CD4-positive, CD25-positive, alpha-beta regulatory T cell (primary cell): ENCODE measurements at regions not wholly inside any gene's neighbourhood (a gene's known extent, or its start where the extent isn't known, plus 50 kb on each side); places are given as distances from the start of the nearest gene placed in this dataset.

Source experiments
- ATAC-seq, 2 donors: fragments of 150-1000 bp; cut with Tn5 transposase; one replicate each; pipeline ENCODE4 v1.10.0; 2021; ENCODE audit warnings: low read depth in 2 of 2, moderate number of reproducible peaks in 2 of 2, moderate library complexity in 1 of 2
- DNase-seq, 3 donors: peaks; one replicate each; pipeline versions ENCODE4 v3.0.0 to v3.0.0-alpha.2; 2012 to 2022; ENCODE audit warnings: mixed read lengths in 1 of 3
- H3K27ac ChIP-seq: one replicate; pipeline ENCODE4 v1.7.0; 2013; ENCODE audit warnings: mild to moderate bottlenecking, low read length; ENCODE audit not compliant: insufficient read depth, poor library complexity, severe bottlenecking
- H3K27me3 ChIP-seq: one replicate; pipeline ENCODE4 v1.7.0; 2013; ENCODE audit warnings: low read length; ENCODE audit not compliant: control insufficient read depth, insufficient read depth
- H3K36me3 ChIP-seq: one replicate; pipeline ENCODE4 v1.7.0; 2013; ENCODE audit warnings: mild to moderate bottlenecking, low read length, moderate library complexity; ENCODE audit not compliant: control insufficient read depth, insufficient read depth
- H3K4me1 ChIP-seq: 2 replicates; pipeline ENCODE4 v1.7.0; 2013; ENCODE audit warnings: mild to moderate bottlenecking, low read length; ENCODE audit not compliant: insufficient read depth, control insufficient read depth, poor library complexity, severe bottlenecking
- H3K4me3 ChIP-seq: one replicate; pipeline ENCODE4 v1.7.0; 2013; ENCODE audit warnings: low read depth, mild to moderate bottlenecking, low read length, moderate library complexity
- H3K9me3 ChIP-seq, 2 experiments: 1 replicate in 1 of 2; 2 replicates in 1 of 2; pipeline ENCODE4 v1.7.0; 2013; ENCODE audit warnings: low read length in 2 of 2, mild to moderate bottlenecking in 1 of 2, moderate library complexity in 1 of 2; ENCODE audit not compliant: control insufficient read depth in 2 of 2
- H3K27ac Mint-ChIP-seq, 3 donors: one replicate each; pipeline ENCODE4 v1.8.0; 2020 to 2022; ENCODE audit warnings: mild to moderate bottlenecking in 3 of 3, mixed read lengths in 3 of 3, moderate library complexity in 2 of 3
- H3K27me3 Mint-ChIP-seq: one replicate; pipeline ENCODE4 v1.8.0; 2022; ENCODE audit warnings: mild to moderate bottlenecking, mixed read lengths
- H3K36me3 Mint-ChIP-seq: one replicate; pipeline ENCODE4 v1.8.0; 2020; ENCODE audit warnings: mixed read lengths
- H3K4me1 Mint-ChIP-seq, 4 donors: one replicate each; pipeline ENCODE4 v1.8.0; 2020 to 2022; ENCODE audit warnings: mixed read lengths in 4 of 4, mild to moderate bottlenecking in 1 of 4
- H3K4me3 Mint-ChIP-seq, 4 donors: one replicate each; pipeline ENCODE4 v1.8.0; 2020 to 2022; ENCODE audit warnings: mild to moderate bottlenecking in 4 of 4, mixed read lengths in 4 of 4, moderate library complexity in 3 of 4
- H3K9me3 Mint-ChIP-seq, 7 donors: one replicate each; pipeline ENCODE4 v1.8.0; 2020 to 2022; ENCODE audit warnings: mixed read lengths in 7 of 7, mild to moderate bottlenecking in 3 of 7, moderate library complexity in 2 of 7

DNA sequence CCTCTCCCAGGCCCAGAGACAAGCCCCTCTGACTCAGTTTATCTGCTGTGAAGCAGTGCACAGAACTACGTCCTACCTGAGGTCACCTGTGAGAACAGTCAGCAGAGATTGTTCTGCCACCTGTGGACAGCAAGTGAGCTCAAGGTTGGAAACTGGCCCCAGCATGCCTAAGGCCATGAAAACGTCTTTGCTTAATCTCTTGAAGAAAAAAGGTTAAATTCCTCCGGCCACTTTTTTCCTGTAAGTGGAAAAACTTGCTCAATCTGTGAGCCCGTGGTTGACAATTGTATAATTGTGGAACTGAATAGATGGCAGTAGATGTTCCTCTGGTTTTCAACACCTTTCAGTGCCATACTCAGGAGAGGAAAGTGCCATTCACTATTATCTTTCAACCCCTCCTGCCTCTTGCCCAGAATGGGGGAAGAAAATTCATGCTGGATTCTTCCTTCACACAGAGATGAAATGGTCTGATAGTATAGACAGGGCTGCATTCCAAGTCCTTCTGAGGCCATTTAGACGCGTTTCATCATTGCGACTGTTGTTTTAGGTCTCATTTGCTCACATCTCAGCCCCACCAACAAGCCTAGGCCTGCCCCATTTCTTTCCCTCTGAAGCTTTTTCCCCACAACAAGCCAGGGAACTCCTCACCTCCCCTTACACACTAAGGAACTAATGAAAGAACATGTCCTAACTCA lies 292.9 kb downstream of the FZD1 start:
- Mint-ChIP-seq H3K9me3 (peaks cover 0 to 6% (median 0%) of the 10 kb centered on the region in 7 donors), H3K27me3 (no peaks in the 10 kb centered on the region), H3K27ac (no peak overlapping the region), H3K36me3 (no peaks in the 10 kb centered on the region), H3K4me3 (no peak overlapping the region), H3K4me1 (no peaks in the 10 kb centered on the region)
- H3K36me3 ChIP-seq: no peaks in the 10 kb centered on the region
- peaks cover 0 to 2% of the 10 kb centered on the region in 2 experiments for H3K9me3 ChIP-seq
- H3K4me1 ChIP-seq: no peaks in the 10 kb centered on the region
- DNase-seq (no peak), ATAC-seq (no peak)
- H3K4me3 ChIP-seq: no peak overlapping the region
- H3K27ac ChIP-seq: no peak overlapping the region
- H3K27me3 ChIP-seq: no peaks in the 10 kb centered on the region

DNA sequence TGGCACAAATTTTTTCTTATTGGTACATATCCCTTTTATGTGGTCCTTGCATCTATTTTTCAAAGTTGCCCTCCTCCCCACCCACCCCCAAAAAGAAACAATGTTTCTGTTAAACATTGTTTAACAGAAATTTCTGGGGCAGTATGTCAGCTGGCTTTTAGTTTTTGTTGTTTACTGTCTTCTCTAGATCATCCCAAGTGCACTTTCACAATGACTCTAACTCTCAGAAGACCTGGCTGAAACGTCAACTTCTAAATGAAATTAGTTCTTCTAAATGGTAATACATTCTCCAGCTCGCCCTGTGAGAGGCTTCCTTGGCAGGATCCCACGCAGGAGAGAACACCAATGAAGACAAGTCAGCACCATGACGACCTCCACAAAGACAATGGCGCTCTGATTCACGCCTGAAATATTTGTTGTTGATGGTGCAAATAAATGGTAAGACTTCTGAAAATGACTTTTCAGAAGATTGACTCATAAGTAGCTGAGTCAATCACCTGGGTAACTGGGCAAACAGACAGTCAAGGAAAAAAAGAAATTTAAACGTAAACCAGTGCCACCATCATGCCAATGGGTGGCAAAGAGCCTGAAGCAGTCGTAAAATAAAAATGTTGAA lies 293.7 kb downstream of the FZD1 start:
- H3K27ac Mint-ChIP-seq: no peak overlapping the region

DNA sequence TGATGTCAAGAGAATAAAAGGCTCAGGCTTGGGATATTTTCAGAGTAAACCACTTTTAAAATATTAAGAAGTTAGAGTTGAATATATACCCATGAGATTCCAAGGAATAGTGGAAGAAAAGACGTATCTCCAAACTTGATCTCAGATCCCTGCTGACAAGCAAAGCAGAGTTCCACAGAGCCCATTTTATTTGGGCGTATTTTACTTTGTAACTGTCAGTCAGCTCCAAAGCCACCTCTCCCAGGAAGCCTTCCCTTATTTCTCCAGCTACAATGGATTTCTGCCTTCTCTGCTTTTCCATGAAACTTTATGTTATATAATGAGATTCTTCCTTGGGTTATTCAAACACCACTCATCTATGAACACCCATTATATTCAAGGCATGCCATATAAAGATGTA lies 295.7 kb downstream of the FZD1 start:
- no peaks in the 10 kb centered on the region for H3K36me3 ChIP-seq
- H3K27me3 Mint-ChIP-seq: no peaks in the 10 kb centered on the region
- H3K27me3 ChIP-seq: no peaks in the 10 kb centered on the region

More for the DNA sequence above, 293.7 kb downstream of the FZD1 start:
- DNase-seq: no peak
- Histone ChIP-seq H3K36me3 (no peaks in the 10 kb centered on the region), H3K4me1 (no peaks in the 10 kb centered on the region), H3K27ac (no peak overlapping the region), H3K4me3 (no peak overlapping the region), H3K27me3 (no peaks in the 10 kb centered on the region), H3K9me3 (peaks cover 0 to 2% of the 10 kb centered on the region in 2 experiments)
- Mint-ChIP-seq H3K27me3 (no peaks in the 10 kb centered on the region), H3K9me3 (peaks cover 0 to 6% (median 0%) of the 10 kb centered on the region in 7 donors), H3K4me3 (no peak overlapping the region), H3K36me3 (no peaks in the 10 kb centered on the region), H3K4me1 (no peaks in the 10 kb centered on the region)
- no peak for ATAC-seq

DNA sequence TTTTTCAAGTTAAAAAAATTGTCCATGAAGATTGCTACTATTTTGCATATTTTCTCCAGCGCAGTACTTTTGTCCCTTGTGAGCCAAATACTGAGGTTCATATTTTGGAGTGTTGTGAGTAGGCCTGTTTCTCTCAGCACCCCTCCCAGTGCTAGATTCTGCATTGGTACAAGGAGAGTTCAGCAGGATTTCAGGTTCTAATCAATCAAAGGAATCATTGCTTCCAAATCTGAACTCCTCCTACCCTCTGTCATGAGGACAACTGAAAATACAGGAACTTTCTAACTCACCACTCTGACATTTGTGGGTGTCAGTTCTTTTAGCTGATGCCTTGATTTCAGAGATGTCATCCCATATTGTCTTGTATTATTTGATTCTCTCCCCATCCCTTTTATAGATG lies 299.9 kb downstream of the FZD1 start:
- Mint-ChIP-seq H3K9me3 (peaks cover 0 to 10% (median 0%) of the 10 kb centered on the region in 7 donors), H3K4me3 (no peak overlapping the region), H3K27ac (no peak overlapping the region), H3K4me1 (no peaks in the 10 kb centered on the region), H3K36me3 (no peaks in the 10 kb centered on the region), H3K27me3 (no peaks in the 10 kb centered on the region)
- H3K4me3 ChIP-seq: no peak overlapping the region
- no peak for ATAC-seq
- no peaks in the 10 kb centered on the region for H3K4me1 ChIP-seq
- no peaks in the 10 kb centered on the region for H3K36me3 ChIP-seq
- no peaks in the 10 kb centered on the region for H3K27me3 ChIP-seq
- no peak overlapping the region for H3K27ac ChIP-seq
- DNase-seq: no peak
- H3K9me3 ChIP-seq: peaks cover 0 to 2% of the 10 kb centered on the region in 2 experiments

More for the DNA sequence above, 295.7 kb downstream of the FZD1 start:
- no peaks in the 10 kb centered on the region for H3K4me1 Mint-ChIP-seq
- Histone ChIP-seq H3K4me3 (no peak overlapping the region), H3K9me3 (peaks cover 0 to 4% of the 10 kb centered on the region in 2 experiments), H3K4me1 (no peaks in the 10 kb centered on the region), H3K27ac (no peak overlapping the region)
- no peak overlapping the region for H3K27ac Mint-ChIP-seq
- ATAC-seq (no peak), DNase-seq (no peak)
- H3K36me3 Mint-ChIP-seq: no peaks in the 10 kb centered on the region
- no peak overlapping the region for H3K4me3 Mint-ChIP-seq
- H3K9me3 Mint-ChIP-seq: peaks cover 0 to 6% (median 0%) of the 10 kb centered on the region in 7 donors

DNA sequence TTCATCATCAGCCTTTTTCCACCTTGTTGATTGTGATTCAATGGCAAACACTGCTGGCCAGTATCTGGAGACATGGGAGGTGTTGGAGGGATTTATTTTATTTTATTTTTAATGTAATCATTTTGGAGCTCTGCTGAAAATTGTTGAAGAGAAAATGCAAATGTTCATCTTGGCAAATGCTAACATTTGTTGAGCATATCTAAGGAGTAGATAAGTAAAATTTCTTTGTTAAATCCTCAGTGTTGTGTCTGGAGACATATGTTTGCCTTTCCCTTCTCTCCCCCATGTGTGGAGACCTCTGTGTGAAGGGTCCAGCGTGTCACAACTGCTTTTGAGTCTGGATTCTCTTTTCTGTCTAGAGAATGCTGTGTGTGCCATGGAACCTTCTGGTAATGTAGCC lies 300.3 kb downstream of the FZD1 start:
- Histone ChIP-seq H3K9me3 (peaks cover 0 to 2% of the 10 kb centered on the region in 2 experiments), H3K27me3 (no peaks in the 10 kb centered on the region), H3K27ac (no peak overlapping the region), H3K36me3 (no peaks in the 10 kb centered on the region), H3K4me3 (no peak overlapping the region), H3K4me1 (no peaks in the 10 kb centered on the region)
- no peaks in the 10 kb centered on the region for H3K4me1 Mint-ChIP-seq
- H3K36me3 Mint-ChIP-seq: no peaks in the 10 kb centered on the region
- no peak overlapping the region for H3K27ac Mint-ChIP-seq
- ATAC-seq (no peak), DNase-seq (no peak)
- no peak overlapping the region for H3K4me3 Mint-ChIP-seq
- H3K9me3 Mint-ChIP-seq: peaks cover 0 to 12% (median under 1%) of the 10 kb centered on the region in 7 donors
- H3K27me3 Mint-ChIP-seq: no peaks in the 10 kb centered on the region

DNA sequence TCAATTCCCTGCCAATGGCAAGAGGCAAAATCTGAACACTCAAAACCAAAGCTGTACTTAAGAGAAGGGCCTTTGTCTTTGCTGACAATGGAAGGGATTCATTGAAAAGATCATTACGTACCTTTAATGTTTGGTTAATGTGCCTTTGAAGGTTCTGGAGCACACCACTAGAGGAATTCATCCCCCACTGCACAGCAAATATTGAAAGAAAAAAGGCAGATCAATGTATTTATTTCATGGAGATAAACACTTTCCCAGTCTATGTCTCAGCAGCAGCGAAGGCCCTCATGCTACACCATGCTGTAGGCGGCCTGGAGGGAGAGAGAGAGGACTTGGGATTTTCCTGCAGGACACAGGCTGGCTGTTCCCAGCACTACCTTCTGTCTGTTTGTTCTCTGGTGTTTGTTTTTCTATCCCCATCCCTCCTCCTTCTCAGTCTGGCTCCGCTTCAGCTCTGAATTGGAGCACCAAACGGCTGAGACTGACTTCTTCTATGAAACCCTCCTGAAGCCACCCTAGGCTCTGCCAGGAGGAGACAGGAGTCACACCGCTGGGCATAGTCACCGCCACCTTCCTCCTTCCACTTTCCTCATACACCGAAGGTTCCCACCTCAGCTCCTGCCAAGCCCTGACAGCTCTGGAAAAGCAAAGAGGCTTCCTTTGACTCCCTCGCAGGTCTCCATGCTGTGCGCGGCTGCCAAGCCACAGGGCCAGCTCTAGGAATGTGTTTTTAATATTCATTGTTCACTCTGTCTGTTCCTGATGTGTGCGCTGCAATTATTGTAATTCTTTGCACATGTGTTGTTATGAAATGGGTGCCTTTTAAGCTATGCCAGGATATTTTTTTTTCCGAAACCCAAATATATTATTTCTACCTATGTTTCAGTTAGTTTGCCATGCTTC lies 301.5 kb downstream of the FZD1 start:
- H3K4me3 ChIP-seq: no peak overlapping the region
- H3K36me3 Mint-ChIP-seq: no peaks in the 10 kb centered on the region
- H3K4me1 ChIP-seq: no peaks in the 10 kb centered on the region
- H3K27ac Mint-ChIP-seq: no peak overlapping the region
- H3K9me3 Mint-ChIP-seq: peaks cover 0 to 15% (median 3%) of the 10 kb centered on the region in 7 donors
- no peaks in the 10 kb centered on the region for H3K4me1 Mint-ChIP-seq
- H3K27me3 ChIP-seq: no peaks in the 10 kb centered on the region
- H3K4me3 Mint-ChIP-seq: no peak overlapping the region
- H3K27me3 Mint-ChIP-seq: no peaks in the 10 kb centered on the region
- H3K9me3 ChIP-seq: peaks cover 0 to 2% of the 10 kb centered on the region in 2 experiments
- H3K36me3 ChIP-seq: no peaks in the 10 kb centered on the region
- no peak for DNase-seq
- ATAC-seq: no peak
- H3K27ac ChIP-seq: no peak overlapping the region

DNA sequence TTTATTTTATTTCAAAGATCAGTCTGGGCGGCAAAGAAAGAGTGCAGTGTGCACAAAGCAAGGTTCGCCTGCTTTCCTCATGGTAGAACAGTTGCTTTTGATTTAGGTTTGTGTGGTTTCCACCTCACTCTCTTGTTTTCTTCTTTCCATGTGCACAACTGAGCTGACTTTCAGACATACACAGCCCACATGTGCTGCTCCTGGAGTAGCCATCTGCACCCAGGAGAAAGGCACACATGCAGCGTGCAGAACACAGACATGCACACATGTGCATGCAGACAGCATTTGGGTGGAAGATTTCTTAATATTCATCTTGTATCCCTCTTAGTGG lies 302.1 kb downstream of the FZD1 start:
- no peak overlapping the region for H3K4me3 Mint-ChIP-seq
- no peaks in the 10 kb centered on the region for H3K27me3 ChIP-seq
- H3K27ac ChIP-seq: no peak overlapping the region
- no peaks in the 10 kb centered on the region for H3K4me1 ChIP-seq
- no peaks in the 10 kb centered on the region for H3K36me3 ChIP-seq
- DNase-seq (no peak), ATAC-seq (no peak)
- no peak overlapping the region for H3K4me3 ChIP-seq
- H3K9me3 ChIP-seq: peaks cover 0 to 2% of the 10 kb centered on the region in 2 experiments
- H3K27me3 Mint-ChIP-seq: no peaks in the 10 kb centered on the region
- peaks cover 0 to 15% (median 3%) of the 10 kb centered on the region in 7 donors for H3K9me3 Mint-ChIP-seq
- H3K4me1 Mint-ChIP-seq: no peaks in the 10 kb centered on the region
- H3K36me3 Mint-ChIP-seq: no peaks in the 10 kb centered on the region
- no peak overlapping the region for H3K27ac Mint-ChIP-seq
